ENCODE measurements at regions not wholly inside any gene's neighbourhood (a gene's known extent, or its start where the extent isn't known, plus 50 kb on each side); places are given as distances from the start of the nearest gene placed in this dataset.

DNA sequence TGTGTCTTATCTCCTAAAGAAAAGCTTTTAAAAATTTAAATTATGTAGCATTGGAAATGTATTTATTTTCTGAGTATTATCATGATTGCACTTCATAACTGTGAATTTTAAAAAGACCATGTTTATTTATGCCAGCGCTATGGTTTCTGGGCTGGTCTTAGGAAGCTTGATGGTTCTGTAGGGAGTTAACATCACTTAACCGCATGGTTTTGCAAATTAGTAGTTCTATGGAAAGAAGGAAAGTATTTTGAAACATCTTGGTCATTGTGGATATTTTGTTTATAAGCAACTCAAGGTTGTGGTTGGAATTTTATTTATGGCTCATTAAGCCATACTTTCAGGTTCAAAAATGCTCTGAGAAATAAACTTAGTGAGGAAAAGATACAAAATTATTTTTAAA is 549.4 kb downstream of the STK39 start:
- Histone ChIP-seq H3K9me3 (ENCODE audit: control insufficient read depth in 4 of 4, low read length in 3 of 4) (no peaks in the 10 kb centered on the region), H3K36me3 (ENCODE audit: control insufficient read depth in 4 of 4, insufficient read depth in 3 of 4, low read depth in 1 of 4, low read length in 3 of 4) (no peaks in the 10 kb centered on the region), H3K27me3 (ENCODE audit: control insufficient read depth in 4 of 4, insufficient read depth in 4 of 4, low read length in 3 of 4) (no peaks in the 10 kb centered on the region), H3K4me3 (ENCODE audit: low read depth in 1 of 3, low read length in 3 of 3) (no peak overlapping the region), H3K4me1 (ENCODE audit: control insufficient read depth in 4 of 4, insufficient read depth in 4 of 4, low read length in 3 of 4) (no peaks in the 10 kb centered on the region), H3K9ac (ENCODE audit: low read depth in 1 of 2, low read length in 2 of 2) (no peak overlapping the region), H3K27ac (ENCODE audit: low read depth in 1 of 2, low read length in 2 of 2) (no peak overlapping the region)
- 74% methylated on average over 2 of the region's 2 CpGs for WGBS
- no peak for DNase-seq (ENCODE audit: low spot score)
- TF ChIP-seq SP1 (IDR thresholded peaks at IDR 0.05) (no peak), RXRA (IDR thresholded peaks at IDR 0.05) (no peak), HNF4G (IDR thresholded peaks at IDR 0.05) (no peak), JUND (IDR thresholded peaks at IDR 0.05) (no peak), YY1 (IDR thresholded peaks at IDR 0.05) (no peak), FOXA2 (IDR thresholded peaks at IDR 0.05) (no peak)
- TF ChIP-seq, protein P1, sequence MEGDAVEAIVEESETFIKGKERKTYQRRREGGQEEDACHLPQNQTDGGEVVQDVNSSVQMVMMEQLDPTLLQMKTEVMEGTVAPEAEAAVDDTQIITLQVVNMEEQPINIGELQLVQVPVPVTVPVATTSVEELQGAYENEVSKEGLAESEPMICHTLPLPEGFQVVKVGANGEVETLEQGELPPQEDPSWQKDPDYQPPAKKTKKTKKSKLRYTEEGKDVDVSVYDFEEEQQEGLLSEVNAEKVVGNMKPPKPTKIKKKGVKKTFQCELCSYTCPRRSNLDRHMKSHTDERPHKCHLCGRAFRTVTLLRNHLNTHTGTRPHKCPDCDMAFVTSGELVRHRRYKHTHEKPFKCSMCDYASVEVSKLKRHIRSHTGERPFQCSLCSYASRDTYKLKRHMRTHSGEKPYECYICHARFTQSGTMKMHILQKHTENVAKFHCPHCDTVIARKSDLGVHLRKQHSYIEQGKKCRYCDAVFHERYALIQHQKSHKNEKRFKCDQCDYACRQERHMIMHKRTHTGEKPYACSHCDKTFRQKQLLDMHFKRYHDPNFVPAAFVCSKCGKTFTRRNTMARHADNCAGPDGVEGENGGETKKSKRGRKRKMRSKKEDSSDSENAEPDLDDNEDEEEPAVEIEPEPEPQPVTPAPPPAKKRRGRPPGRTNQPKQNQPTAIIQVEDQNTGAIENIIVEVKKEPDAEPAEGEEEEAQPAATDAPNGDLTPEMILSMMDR (IDR thresholded peaks at IDR 0.05; ENCODE audit: low read depth, low read length, missing input control) = no peak
- TF ChIP-seq, protein P2, sequence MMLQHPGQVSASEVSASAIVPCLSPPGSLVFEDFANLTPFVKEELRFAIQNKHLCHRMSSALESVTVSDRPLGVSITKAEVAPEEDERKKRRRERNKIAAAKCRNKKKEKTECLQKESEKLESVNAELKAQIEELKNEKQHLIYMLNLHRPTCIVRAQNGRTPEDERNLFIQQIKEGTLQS (IDR thresholded peaks at IDR 0.05) = no peak
- TF ChIP-seq, protein P3, sequence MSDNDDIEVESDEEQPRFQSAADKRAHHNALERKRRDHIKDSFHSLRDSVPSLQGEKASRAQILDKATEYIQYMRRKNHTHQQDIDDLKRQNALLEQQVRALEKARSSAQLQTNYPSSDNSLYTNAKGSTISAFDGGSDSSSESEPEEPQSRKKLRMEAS (IDR thresholded peaks at IDR 0.05) = no peak

DNA sequence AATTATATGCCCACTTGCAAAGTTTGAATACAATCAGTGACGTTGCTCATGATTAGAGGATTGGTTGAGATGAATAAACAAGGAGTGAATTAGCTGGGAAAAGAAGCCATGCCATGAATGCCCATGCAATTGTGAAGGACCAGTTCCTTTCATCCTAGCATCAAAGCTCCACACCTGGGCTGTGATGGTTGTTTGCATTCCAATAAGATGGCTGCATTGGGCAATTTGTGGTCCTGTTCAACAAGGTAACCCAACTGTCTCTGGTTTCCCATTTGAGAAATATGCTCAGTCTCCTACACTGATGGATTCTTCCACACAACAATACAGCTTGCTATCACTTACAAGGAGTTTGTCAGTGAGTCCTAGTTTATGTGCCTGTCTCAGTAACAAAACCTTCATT is 550.2 kb downstream of the STK39 start:
- Histone ChIP-seq H3K27ac (ENCODE audit: low read depth in 1 of 2, low read length in 2 of 2) (no peak overlapping the region), H3K9ac (ENCODE audit: low read depth in 1 of 2, low read length in 2 of 2) (no peak overlapping the region), H3K4me3 (ENCODE audit: low read depth in 1 of 3, low read length in 3 of 3) (no peak overlapping the region), H3K9me3 (ENCODE audit: control insufficient read depth in 4 of 4, low read length in 3 of 4) (no peaks in the 10 kb centered on the region), H3K27me3 (ENCODE audit: control insufficient read depth in 4 of 4, insufficient read depth in 4 of 4, low read length in 3 of 4) (no peaks in the 10 kb centered on the region), H3K36me3 (ENCODE audit: control insufficient read depth in 4 of 4, insufficient read depth in 3 of 4, low read depth in 1 of 4, low read length in 3 of 4) (no peaks in the 10 kb centered on the region), H3K4me1 (ENCODE audit: control insufficient read depth in 4 of 4, insufficient read depth in 4 of 4, low read length in 3 of 4) (no peaks in the 10 kb centered on the region)
- no peak for DNase-seq (ENCODE audit: low spot score)
- WGBS = 69% methylated on average over 1 of the region's 1 CpG
- TF ChIP-seq, protein P2 (IDR thresholded peaks at IDR 0.05) = no peak
- TF ChIP-seq YY1 (IDR thresholded peaks at IDR 0.05) (no peak), TAF1 (conservative IDR thresholded peaks at IDR 0.05) (no peak), FOXA1 (IDR thresholded peaks at IDR 0.05) (no peak), NR2F2 (IDR thresholded peaks at IDR 0.05) (no peak), HNF4A (conservative IDR thresholded peaks at IDR 0.05) (no peak), FOXA2 (IDR thresholded peaks at IDR 0.05) (no peak), JUND (IDR thresholded peaks at IDR 0.05) (no peak), RAD21 (IDR thresholded peaks at IDR 0.05) (no peak), HNF4G (IDR thresholded peaks at IDR 0.05) (no peak), RXRA (IDR thresholded peaks at IDR 0.05) (no peak), SP1 (IDR thresholded peaks at IDR 0.05) (no peak), EGR1 (IDR thresholded peaks at IDR 0.05; ENCODE audit: low read depth in 2 of 2) (no peak)
- TF ChIP-seq, protein P3 (IDR thresholded peaks at IDR 0.05) = no peak
- TF ChIP-seq, protein P4, sequence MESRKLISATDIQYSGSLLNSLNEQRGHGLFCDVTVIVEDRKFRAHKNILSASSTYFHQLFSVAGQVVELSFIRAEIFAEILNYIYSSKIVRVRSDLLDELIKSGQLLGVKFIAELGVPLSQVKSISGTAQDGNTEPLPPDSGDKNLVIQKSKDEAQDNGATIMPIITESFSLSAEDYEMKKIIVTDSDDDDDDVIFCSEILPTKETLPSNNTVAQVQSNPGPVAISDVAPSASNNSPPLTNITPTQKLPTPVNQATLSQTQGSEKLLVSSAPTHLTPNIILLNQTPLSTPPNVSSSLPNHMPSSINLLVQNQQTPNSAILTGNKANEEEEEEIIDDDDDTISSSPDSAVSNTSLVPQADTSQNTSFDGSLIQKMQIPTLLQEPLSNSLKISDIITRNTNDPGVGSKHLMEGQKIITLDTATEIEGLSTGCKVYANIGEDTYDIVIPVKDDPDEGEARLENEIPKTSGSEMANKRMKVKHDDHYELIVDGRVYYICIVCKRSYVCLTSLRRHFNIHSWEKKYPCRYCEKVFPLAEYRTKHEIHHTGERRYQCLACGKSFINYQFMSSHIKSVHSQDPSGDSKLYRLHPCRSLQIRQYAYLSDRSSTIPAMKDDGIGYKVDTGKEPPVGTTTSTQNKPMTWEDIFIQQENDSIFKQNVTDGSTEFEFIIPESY (IDR thresholded peaks at IDR 0.05) = no peak
- TF ChIP-seq, protein P5, sequence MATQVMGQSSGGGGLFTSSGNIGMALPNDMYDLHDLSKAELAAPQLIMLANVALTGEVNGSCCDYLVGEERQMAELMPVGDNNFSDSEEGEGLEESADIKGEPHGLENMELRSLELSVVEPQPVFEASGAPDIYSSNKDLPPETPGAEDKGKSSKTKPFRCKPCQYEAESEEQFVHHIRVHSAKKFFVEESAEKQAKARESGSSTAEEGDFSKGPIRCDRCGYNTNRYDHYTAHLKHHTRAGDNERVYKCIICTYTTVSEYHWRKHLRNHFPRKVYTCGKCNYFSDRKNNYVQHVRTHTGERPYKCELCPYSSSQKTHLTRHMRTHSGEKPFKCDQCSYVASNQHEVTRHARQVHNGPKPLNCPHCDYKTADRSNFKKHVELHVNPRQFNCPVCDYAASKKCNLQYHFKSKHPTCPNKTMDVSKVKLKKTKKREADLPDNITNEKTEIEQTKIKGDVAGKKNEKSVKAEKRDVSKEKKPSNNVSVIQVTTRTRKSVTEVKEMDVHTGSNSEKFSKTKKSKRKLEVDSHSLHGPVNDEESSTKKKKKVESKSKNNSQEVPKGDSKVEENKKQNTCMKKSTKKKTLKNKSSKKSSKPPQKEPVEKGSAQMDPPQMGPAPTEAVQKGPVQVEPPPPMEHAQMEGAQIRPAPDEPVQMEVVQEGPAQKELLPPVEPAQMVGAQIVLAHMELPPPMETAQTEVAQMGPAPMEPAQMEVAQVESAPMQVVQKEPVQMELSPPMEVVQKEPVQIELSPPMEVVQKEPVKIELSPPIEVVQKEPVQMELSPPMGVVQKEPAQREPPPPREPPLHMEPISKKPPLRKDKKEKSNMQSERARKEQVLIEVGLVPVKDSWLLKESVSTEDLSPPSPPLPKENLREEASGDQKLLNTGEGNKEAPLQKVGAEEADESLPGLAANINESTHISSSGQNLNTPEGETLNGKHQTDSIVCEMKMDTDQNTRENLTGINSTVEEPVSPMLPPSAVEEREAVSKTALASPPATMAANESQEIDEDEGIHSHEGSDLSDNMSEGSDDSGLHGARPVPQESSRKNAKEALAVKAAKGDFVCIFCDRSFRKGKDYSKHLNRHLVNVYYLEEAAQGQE (IDR thresholded peaks at IDR 0.05) = no peak
